ENCODE measurements at regions not wholly inside any gene's neighbourhood (a gene's known extent, or its start where the extent isn't known, plus 50 kb on each side); places are given as distances from the start of the nearest gene placed in this dataset.
A peak's percentile ranks its signal among the peaks of the same experiment; 100 is the strongest.

DNA sequence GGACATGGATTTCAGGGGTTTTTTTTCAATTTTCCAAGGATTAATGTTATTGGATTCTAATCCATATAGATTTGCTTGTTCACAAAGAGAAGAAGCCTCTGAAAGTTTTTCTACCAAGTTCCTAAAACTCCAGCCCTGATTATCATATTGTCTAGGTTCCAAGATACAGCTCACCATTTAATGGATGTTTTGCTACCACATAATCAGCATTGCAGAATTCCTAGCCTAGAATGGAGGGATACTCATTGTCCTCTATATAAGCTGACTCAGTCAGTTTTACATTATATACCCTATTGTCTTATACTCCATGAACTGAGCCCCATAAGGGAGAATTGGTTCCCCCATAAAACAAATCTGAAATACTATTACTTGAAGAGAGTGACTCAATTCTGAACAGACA lies 664.7 kb upstream of the FAM241A start:
- no peak for DNase-seq

DNA sequence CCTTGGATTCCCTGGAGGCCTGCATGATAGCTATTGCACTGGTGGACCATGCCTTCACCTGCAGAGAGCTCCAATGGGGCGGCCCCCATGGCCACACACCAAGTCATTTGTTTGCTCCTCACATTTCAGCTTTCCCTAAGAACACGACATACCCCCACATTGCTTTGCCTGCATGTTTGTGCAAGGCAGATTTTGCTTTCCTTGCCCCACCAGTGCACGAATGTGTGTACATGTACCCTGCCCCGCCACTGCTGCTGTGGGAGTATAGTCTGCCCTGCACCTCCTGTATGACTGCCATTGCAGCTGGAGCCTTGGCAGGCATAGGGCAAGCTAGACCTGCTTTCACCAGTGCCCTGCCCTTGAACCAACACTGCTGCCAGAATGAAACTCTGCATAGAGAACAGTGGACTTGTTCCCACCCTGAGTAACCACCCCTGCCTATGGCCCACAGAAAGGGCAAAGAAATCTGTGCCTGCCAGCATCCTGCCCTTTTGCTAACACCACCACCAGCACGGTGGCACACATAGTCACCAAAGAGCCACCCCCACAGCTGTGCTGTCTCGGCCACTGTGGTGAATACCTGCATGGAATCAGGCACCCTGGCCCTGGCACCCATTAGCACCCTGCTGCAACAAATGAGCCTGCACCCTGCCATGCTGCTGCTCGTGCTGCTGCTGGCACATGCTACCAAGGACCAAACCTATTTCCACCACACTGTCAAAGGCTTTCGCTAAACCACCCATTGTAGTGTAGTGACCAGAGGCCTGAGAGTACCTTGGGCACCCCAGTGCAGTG lies 661.7 kb upstream of the FAM241A start:
- peak in 1 of 58 donors; percentile 0 for DNase-seq

DNA sequence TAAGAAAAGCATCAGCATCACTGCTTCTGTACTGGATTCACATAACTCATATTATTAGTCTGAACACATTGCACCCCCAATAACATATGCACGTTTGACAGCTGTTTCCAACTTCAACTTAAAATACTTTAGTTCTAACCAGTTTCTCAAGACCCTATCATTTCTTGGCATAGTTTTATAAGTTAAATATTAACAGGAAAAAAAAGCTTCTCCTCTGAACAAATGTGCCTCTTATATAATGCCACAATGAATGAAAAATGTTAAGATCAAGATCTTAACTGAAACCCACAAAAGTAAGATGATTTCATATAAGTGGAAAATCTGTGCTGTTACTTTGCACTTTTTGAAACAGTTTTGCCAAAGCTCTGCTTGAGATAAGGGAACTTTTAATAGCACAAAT lies 652.8 kb upstream of the FAM241A start:
- no peak for DNase-seq

DNA sequence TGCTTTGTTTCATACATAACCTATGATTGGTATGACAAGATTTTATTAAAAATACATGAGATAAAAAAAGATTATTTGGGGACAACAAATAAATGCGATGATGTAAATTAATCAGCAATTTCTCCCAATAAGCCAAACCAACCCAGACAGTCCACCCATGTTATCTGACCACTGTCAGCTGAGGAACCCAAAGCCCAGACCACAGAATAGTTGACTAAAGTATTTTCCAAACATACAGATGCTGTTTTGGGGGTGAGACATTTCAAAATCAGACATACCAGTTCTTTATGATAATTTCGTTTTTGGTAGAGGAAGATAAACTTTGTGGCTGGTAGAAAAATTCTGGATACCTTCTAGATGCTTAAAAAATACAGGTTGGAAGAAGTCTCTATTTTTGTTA lies 650.8 kb upstream of the FAM241A start:
- no peak for DNase-seq

DNA sequence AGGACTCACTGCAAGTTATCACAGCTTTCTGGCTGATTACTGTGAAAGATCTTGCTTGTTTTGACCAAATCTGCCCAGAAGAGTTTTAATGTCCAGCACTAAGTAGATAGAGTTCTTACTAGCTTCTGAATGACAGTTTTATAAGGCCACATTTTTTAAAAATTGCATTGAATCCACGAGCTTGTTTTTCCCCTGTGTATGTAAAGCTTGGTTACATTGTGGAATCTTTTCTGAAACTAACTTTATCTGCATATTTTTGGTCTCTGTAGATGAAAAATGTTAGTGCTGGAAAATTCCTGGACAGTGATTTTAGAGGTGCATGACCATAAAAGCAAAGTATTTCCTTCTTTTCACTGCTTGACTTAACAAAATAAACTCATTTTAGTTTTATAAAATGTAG lies 650.3 kb upstream of the FAM241A start:
- DNase-seq: no peak

DNA sequence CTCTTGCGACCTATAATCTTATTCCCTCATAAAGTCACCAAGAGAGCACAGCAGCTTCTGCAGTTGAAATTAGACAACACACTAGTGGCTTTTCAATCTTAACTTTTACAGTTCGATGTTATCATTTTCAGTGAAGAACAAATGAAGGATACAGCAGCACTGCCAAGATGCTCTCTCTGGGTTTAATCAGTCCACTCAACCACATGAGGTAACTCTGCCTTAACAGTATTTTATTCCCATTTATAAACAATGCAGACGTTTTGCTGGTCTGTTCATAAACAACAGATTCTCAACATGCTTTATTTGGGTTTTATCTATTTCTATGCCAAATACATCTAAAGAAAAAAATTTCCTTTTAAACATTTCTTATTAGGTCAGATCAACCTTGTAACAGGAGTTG lies 646.0 kb upstream of the FAM241A start:
- no peak for DNase-seq

DNA sequence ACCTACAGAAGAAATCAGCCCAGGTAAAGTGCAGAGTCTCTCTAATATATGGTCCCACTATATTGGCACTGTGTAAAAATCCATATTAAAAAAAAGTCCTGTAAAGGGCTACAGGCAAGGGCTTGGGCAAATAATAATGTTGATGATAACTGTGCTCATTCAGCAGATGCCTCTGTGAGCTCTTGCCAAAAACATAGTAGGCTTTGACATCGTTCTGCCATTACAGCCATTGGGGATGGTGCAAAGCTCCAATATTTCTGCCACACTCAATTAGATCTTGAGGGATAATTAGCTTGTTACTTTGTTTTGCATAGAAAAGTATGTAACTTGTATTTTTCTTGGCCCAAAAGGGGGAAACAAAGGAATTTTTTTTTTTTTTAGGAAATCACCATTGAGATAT lies 645.5 kb upstream of the FAM241A start:
- no peak for DNase-seq

DNA sequence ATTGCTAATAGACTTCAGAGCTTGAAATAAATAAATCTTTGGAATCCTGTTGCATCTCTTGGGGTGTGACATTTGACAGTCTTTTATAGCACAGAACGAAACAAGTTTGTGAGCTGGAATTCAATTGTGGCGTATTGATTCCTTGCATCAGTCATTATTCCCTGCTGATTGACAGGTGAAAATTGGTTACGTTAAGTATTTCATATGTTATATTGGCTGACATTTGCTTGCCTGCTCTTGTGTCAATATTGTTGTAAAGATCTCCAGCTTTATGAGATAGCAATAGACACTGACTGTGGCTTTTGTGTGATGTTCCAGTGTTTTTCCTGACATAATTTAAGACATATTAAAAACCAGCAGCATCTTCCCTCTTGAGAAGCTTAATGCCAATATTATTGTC lies 644.4 kb upstream of the FAM241A start:
- DNase-seq: no peak

DNA sequence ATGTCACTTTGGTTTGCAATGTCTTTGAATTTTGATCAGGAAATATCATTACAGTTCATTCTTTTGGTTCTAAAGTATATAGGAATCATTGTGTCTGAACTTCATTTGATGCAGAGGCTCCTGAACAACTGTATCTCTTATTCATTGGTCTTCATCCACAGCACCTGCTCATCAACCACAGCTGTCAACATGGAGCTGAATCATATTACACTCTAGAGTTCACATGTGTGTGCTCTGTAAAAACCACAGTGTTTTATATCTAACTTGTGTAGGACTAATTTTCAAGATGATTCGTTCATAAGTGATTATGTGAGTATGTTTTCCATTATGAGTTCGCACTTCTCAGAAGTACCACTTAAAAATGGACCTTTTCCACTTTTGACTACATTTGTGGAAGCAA lies 643.3 kb upstream of the FAM241A start:
- DNase-seq: no peak

DNA sequence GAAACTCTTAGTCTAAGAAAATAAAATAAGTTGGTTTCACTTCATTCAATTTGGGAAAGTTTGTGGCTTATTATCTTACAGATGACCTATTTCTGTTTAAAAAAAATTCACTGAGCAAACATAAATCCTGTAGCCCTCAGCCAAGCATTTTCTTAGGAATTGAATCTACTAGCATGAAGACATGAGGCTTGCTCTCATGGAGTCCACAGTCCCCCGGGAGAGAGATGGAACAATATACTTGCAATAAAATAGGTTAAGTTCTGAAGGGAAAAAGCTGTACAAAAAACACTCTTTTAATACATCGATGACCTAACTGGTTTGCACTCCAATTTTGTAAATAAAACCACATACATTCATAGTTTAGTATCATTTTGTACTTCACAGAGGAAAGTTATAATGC lies 642.6 kb upstream of the FAM241A start:
- DNase-seq: no peak

DNA sequence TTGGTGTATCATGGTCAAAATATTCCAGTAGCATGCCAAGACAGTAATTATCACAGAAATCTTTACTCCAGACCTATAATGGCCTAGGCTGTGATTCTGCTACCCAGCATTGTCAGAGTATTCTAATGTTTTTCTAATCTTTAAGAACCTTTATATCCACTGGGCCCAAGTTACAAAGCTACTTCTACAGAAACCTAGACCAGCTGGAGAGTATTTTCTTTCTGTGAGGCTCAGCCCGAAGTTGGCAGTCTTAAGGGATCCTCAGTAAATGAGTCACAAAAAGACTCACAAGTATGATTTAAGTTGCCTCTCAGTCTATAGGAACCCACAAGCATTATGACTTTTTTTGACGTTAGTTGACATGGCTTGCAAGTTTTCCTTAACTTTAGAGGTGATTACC lies 638.5 kb upstream of the FAM241A start:
- no peak for DNase-seq

DNA sequence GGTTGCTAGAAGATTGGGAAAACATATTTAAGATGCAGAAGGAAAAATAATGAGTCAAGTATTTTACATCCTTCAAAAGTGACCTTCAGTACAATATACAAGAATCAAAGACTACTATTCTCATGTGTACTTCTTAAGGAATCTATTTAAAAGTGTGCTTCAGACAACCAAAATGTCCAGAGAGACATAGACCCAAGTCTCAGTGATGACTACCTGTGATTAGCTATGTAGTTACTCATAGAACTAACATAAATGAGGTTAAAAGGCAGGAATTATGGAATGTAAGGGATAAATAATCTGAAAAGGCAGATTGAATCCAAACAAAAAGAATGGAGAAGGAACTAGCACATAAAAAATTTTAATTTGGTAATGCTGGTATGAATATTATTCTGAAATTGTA lies 634.7 kb upstream of the FAM241A start:
- no peak for DNase-seq

DNA sequence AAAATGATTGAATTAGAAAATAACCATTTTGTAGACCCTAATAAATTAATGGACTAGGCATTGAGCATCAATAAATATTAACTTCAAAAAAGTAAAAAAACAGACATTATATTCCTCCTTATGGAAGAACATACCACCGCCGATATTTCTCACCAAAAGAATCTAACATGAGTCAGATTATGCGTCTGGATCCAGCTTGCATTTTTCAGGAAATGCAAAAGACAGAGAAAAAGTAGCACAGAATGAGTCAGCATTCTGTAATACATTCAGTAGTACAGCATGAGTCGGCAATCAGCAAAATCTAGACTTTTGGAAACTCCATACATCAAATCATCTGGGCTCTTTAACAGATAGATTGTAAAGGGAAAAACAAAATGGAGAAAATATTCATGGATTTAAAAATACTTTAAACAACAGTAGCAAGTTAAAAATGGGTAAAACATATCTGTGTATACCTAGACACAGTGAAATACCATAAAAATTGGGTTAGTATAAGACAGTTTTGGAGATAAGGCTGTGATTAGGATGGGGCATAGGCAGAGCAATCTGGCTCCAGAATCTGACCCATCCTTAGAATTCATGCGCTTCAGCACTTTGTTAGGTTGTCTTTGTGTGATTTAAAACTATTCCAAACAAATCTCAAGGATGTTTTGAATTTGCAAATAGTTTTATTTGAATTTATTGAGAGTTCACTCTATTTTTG lies 633.0 kb upstream of the FAM241A start:
- peak in 1 of 58 donors; percentile 1 for DNase-seq

DNA sequence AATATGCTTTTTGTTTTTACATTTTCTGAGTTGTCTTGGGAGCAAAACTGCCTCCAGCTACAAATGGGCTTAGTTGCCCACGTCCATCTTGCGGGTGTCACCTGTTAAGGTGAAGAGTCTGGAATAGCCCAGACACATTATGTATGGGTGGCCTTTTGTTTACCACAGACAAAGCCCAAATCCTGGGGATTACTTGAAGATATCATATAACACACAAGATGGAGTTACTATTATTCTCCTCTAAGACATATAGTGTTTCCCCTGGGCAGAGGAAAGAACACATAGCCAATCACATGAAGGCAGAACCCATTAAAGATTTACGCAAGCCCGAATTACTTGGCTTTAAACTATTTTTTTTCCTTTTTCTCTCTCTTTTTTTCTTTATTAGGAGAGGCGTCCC lies 625.6 kb upstream of the FAM241A start:
- no peak for DNase-seq

DNA sequence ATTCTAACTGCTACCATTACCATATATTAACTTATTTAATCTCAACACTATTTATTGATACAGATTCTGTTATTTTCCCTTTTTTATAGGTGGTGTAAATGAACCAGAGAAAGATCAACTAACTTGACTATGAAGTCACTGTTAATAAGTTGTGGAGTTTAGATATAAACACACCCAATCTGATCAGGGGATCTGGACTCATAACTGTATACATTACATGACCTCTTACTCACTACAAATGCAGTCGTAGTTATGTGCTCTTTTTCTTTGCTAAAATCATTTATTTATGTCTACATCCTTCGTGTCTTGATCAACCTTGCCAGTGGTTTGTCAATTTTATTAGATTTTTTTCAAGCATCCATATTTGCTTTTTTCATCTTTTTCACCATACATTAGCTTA lies 614.8 kb upstream of the FAM241A start:
- DNase-seq: no peak

DNA sequence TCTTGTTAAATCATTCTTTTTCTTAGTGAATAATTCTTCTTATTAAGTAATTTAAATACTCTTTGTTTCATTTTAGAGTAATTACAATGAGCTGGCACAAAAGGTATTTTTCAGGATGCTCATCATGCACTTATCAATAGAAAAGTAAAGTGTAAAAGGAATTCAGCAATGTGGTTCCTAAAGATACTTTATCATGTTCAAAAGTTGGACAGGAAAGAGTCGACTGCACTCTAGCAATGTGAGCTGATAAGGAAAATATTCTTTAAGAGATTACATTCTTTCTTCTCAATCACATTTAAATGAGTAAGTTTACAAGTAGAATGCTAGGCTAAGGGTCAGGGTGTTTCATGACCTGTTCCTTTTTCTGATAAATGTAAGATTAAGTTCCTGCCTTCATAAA lies 609.5 kb upstream of the FAM241A start:
- DNase-seq: no peak

DNA sequence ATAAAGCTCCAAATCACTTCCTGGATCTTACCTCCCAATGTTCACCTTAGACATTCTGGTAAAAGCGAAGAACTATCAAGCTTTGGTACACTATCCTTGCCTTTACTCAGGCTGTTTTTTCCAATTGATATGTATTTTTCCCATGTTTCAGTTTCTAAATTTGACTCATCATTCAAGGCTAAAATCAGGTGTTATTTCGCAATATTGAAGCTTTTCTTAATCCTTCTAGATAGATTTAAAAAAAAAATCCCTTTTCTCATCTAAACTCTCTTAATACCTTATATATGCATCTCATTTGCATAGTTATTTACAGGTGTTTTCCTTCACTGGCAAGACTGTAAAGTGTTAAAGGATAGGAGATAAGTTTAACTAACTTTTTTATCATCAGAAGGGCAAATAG lies 608.1 kb upstream of the FAM241A start:
- DNase-seq: no peak

DNA sequence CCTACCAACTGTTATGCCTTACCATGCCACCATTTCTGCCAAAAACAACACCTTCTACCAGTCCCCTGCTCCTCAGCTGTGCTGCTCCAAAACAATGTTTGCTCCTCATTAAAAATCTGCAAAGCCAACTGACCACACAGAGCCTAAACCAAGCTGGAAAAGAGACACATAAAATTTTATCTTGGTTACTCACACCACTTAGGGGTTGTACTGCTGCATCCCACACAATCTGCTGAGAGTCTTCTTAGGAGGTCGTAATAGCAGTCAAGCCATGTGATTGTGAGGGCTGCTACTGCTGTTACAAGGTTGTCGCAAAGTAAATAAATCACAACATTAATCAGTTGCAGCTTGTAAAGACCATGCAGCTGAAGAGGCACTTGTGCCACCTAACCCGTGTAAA lies 607.4 kb upstream of the FAM241A start:
- DNase-seq: no peak

DNA sequence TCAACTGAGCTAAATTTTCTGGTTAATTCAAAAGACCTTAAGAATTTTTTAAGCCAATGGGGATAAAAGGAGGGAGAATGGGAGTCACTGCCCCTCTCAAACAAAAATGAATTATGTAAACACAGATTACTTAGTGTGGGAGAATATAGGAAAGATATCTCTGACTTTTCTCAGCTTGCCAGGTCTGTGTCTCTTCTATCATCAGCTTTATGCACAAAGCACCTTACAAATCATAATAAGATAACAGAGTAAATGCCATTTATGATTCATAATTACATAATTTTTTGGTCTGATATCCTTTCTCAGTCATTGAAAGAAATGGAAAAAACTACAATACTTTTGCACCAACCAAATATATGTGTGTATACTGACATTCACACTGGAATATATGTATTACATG lies 604.6 kb upstream of the FAM241A start:
- DNase-seq: no peak

DNA sequence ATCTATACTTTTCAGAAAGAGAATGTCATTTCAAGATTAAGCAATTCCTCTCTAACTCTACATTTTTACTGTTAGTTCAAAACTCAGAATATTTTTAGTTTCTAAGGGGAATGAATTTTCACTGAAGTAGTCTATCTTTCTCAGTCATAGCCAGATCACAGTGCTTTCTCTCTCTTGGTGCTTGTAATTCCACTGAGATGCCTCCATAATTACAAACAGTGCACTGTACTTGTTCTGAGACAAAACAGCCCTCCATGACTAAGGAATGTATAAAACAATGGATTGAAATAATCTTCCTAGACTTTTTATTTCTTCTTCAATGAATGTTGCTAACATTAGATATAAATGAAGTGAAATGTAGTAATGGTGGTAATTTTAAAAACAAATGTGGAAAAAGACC lies 603.2 kb upstream of the FAM241A start:
- no peak for DNase-seq

DNA sequence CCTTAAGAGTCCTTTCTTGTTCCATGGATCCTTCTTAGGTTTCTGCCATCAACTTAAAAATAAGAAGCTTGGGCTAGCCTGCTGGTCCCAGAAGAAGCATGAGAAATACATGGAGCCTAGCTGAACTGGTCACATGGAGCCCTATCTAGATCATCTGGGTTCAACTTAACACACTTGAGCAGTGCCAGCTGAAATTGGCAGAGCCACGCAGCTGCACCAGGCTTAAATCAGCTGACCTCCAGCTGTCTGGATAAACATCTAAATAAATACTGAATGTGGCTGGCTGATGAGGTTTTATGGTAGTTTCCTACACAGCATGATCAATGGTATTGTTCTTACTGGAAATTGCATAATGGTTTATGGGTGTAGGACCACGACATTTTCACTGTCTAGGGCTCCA lies 598.4 kb upstream of the FAM241A start:
- no peak for DNase-seq

DNA sequence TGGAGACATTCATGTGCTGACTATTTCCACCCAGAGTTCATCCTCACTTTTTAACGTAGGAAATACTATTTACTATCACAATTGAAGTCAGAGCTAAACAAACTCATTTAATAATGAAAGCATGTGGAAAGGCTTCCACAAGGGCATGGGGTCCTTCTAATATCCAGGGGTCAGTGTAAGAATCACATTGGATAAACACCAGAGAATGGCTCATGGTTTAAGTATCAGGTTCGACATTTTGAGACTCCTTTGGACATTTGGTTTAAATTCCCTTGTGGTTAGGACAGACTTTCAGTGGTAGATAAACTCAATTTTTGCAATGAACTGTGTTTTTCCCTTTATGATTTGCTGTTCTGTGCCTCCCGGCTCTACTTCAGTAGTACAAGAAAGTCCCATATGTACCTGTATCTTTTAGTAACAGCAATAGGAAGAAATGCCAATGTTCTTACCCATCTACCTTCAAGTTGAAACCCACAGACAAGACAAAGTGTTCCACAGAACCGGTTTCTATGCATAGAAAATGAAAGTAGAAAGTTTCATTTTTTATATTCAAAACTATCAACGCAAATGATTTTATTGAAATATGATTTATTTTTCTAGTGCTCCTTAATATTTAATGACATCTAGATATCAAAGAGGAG lies 589.0 kb upstream of the FAM241A start:
- no peak for DNase-seq

DNA sequence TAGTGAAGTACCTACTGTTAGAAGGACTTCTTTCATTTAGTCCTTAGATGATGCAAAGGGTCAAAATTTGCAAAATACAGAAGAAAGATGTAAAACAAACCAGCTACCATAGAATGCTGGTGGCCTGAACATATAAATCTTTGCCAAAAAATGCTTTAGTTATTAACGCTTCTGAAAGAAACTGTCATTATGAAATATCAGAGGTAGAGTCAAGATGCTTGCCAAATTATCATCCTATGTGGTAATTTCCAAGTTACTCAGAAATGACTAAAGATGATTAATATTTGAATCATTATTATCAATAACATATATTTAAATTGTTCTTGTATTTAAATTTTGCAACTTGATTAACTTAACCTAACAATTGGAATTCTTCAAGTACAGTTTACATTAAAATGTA lies 588.4 kb upstream of the FAM241A start:
- no peak for DNase-seq
